ENCODE measurements at regions not wholly inside any gene's neighbourhood (a gene's known extent, or its start where the extent isn't known, plus 50 kb on each side); places are given as distances from the start of the nearest gene placed in this dataset.

GRCh38 chr10:121108051-121108450 is 256.9 kb downstream of the WDR11 start:
- TF ChIP-seq CTCF (IDR thresholded peaks at IDR 0.05; ENCODE audit: low read length) (no peak), EZH2 (IDR thresholded peaks at IDR 0.05; ENCODE audit: borderline replicate concordance, low read length) (no peak)
